GM23338 (cell line): ENCODE measurements at regions not wholly inside any gene's neighbourhood (a gene's known extent, or its start where the extent isn't known, plus 50 kb on each side); places are given as distances from the start of the nearest gene placed in this dataset.

ENCODE experiments used
- ATAC-seq: fragments of 200-7000 bp; cut with Tn5 transposase; 3 replicates; pipeline ENCODE4 v1.9.1; 2020
- DNase-seq: peaks from one replicate; pipeline ENCODE4 v3.0.0-alpha.2; 2015; ENCODE audit warnings: low spot score
- H2AFZ ChIP-seq: fragments of 200-600 bp; sonication (generic); 2 replicates; pipeline ENCODE4 v1.8.0; 2016; ENCODE audit warnings: antibody characterized with exemption, mild to moderate bottlenecking, moderate library complexity
- H3F3A ChIP-seq: fragments of 200-600 bp; sonication (generic); replicated peaks from 2 replicates; pipeline ENCODE4 v1.8.0; 2017; ENCODE audit warnings: antibody characterized with exemption, mixed run types, low read depth
- H3K27ac ChIP-seq: fragments of 200-600 bp; sonication (generic); 2 replicates; pipeline ENCODE4 v1.6.1; 2016; ENCODE audit warnings: low read depth
- H3K27me3 ChIP-seq: fragments of 200-600 bp; sonication (generic); 2 replicates; pipeline ENCODE4 v1.8.0; 2016; ENCODE audit warnings: mild to moderate bottlenecking, mixed run types, moderate library complexity; ENCODE audit not compliant: insufficient read depth
- H3K36me3 ChIP-seq: fragments of 200-600 bp; sonication (generic); 2 replicates; pipeline ENCODE4 v1.8.0; 2016; ENCODE audit warnings: mild to moderate bottlenecking; ENCODE audit not compliant: insufficient read depth
- H3K4me1 ChIP-seq: fragments of 200-600 bp; sonication (generic); 2 replicates; pipeline ENCODE4 v1.8.0; 2016; ENCODE audit warnings: mild to moderate bottlenecking, moderate library complexity; ENCODE audit not compliant: insufficient read depth
- H3K4me2 ChIP-seq: fragments of 200-600 bp; sonication (generic); 2 replicates; pipeline ENCODE4 v1.7.1; 2017; ENCODE audit warnings: mixed run types
- H3K4me3 ChIP-seq: fragments of 200-600 bp; sonication (generic); 2 replicates; pipeline ENCODE4 v1.6.1; 2016; ENCODE audit warnings: mixed run types
- H3K79me2 ChIP-seq: fragments of 200-600 bp; sonication (generic); replicated peaks from 2 replicates; pipeline ENCODE4 v1.8.0; 2017; ENCODE audit warnings: mild to moderate bottlenecking; ENCODE audit not compliant: insufficient read depth
- H3K9me2 ChIP-seq: fragments of 200-600 bp; sonication (generic); 2 replicates; pipeline ENCODE4 v1.8.0; 2017; ENCODE audit not compliant: insufficient read depth
- H4K20me1 ChIP-seq: fragments of 200-600 bp; sonication (generic); replicated peaks from 2 replicates; pipeline ENCODE4 v1.8.0; 2017; ENCODE audit warnings: mild to moderate bottlenecking; ENCODE audit not compliant: insufficient read depth
- H3K27ac Mint-ChIP-seq: 2 replicates; pipeline ENCODE4 v1.8.0; 2020; ENCODE audit warnings: inconsistent platforms, mild to moderate bottlenecking, moderate library complexity, mixed read lengths
- H3K27me3 Mint-ChIP-seq: 3 replicates; pipeline ENCODE4 v1.8.0; 2022; ENCODE audit warnings: low read depth, mild to moderate bottlenecking, moderate library complexity, mixed read lengths, inconsistent platforms; ENCODE audit not compliant: insufficient read depth, poor library complexity
- H3K36me3 Mint-ChIP-seq: 3 replicates; pipeline ENCODE4 v1.8.0; 2021; ENCODE audit warnings: low read depth, mild to moderate bottlenecking, inconsistent platforms, moderate library complexity, mixed read lengths
- H3K4me1 Mint-ChIP-seq: 3 replicates; pipeline ENCODE4 v1.8.0; 2020; ENCODE audit warnings: mild to moderate bottlenecking, inconsistent platforms, mixed read lengths
- H3K4me3 Mint-ChIP-seq: 3 replicates; pipeline ENCODE4 v1.8.0; 2021; ENCODE audit warnings: moderate library complexity, mild to moderate bottlenecking, inconsistent platforms, mixed read lengths
- H3K9me3 Mint-ChIP-seq: 3 replicates; pipeline ENCODE4 v1.8.0; 2020; ENCODE audit warnings: moderate library complexity, mild to moderate bottlenecking, inconsistent platforms, mixed read lengths
- CREB1 ChIP-seq: fragments of 250-450 bp; sonication (Bioruptor Pico); IDR thresholded peaks from 2 replicates; pipeline ENCODE4 v1.5.0; 2020; ENCODE audit warnings: low read depth, mild to moderate bottlenecking, moderate library complexity
- EZH2phosphoT487 ChIP-seq: fragments of 200-600 bp; sonication (generic); IDR thresholded peaks from one replicate; pipeline ENCODE4 v1.8.1; 2018; ENCODE audit warnings: antibody characterized with exemption; ENCODE audit not compliant: unreplicated experiment
- NANOG ChIP-seq: IDR thresholded peaks from 2 replicates; pipeline ENCODE4 v1.6.1; 2016; ENCODE audit warnings: antibody characterized with exemption, borderline replicate concordance
- POLR2AphosphoS5 ChIP-seq: IDR thresholded peaks from 2 replicates; pipeline ENCODE4 v1.6.1; 2016; ENCODE audit warnings: antibody characterized with exemption, low read depth
- STAT1 ChIP-seq: IDR thresholded peaks from one replicate; pipeline ENCODE4 v1.6.1; 2016; ENCODE audit warnings: antibody characterized with exemption; ENCODE audit not compliant: unreplicated experiment
- ZNF114 ChIP-seq: fragments of 250-450 bp; sonication (Bioruptor Pico); IDR thresholded peaks from 2 replicates; pipeline ENCODE4 v1.5.0; 2020; ENCODE audit warnings: mild to moderate bottlenecking, moderate library complexity
- ZNF331 ChIP-seq: fragments of 250-450 bp; sonication (Bioruptor Pico); IDR thresholded peaks from 2 replicates; pipeline ENCODE4 v1.5.0; 2020; ENCODE audit warnings: low read depth, mild to moderate bottlenecking, moderate library complexity
- TF ChIP-seq, protein P1 (sequence below): fragments of 250-450 bp; sonication (Bioruptor Pico); IDR thresholded peaks from 2 replicates; pipeline ENCODE4 v1.5.0; 2020; ENCODE audit warnings: mild to moderate bottlenecking, moderate library complexity
- TF ChIP-seq, protein P2 (sequence below), 2 experiments: fragments of 200-600 bp in 1 of 2; sonication (generic) in 1 of 2; conservative IDR thresholded peaks; 2 replicates each; pipeline versions ENCODE4 v1.5.1 to v1.6.1; 2016 to 2017; ENCODE audit warnings: antibody characterized with exemption in 2 of 2, low read depth in 2 of 2, mild to moderate bottlenecking in 2 of 2, moderate library complexity in 1 of 2
- TF ChIP-seq, protein P3 (sequence below): IDR thresholded peaks from one replicate; pipeline ENCODE4 v1.6.1; 2018; ENCODE audit warnings: antibody characterized with exemption; ENCODE audit not compliant: unreplicated experiment

DNA sequence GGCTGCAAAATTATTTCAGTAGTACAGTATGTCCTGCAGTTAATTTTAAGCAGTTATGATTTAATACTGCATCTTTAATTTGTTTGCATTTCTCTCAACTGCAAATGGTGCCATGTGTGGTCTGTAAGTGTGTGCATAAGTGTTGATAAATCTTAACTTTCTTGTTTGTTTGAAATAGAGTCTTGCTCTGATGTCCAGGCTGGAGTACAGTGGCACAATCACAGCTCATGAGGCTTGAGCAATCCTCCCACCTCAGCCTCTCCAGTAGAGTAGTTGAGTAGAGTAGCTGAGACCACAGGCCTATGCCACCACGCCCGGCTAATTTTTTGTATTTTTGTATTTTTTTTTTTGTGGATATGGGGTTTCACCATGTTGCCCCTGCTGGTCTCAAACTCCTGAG is 322.5 kb upstream of the NR3C2 start:
- Mint-ChIP-seq H3K4me1 (no peaks in the 10 kb centered on the region), H3K4me3 (no peak overlapping the region), H3K27ac (no peak overlapping the region), H3K27me3 (no peaks in the 10 kb centered on the region), H3K9me3 (peaks cover 24% of the 10 kb centered on the region), H3K36me3 (peaks cover 4% of the 10 kb centered on the region; the same call in 1 of the 3 replicates)
- no peaks in the 10 kb centered on the region for H3K79me2 ChIP-seq
- ATAC-seq: no peak
- no peaks in the 10 kb centered on the region for H4K20me1 ChIP-seq
- DNase-seq: no peak
- no peaks in the 10 kb centered on the region for H3K36me3 ChIP-seq
- H3K4me1 ChIP-seq: no peaks in the 10 kb centered on the region
- H3K4me3 ChIP-seq: no peak overlapping the region
- no peak overlapping the region for H2AFZ ChIP-seq
- no peaks in the 10 kb centered on the region for H3F3A ChIP-seq
- H3K4me2 ChIP-seq: no peak overlapping the region
- no peak overlapping the region for H3K27ac ChIP-seq
- no peaks in the 10 kb centered on the region for H3K27me3 ChIP-seq
- TF ChIP-seq POLR2AphosphoS5: no peak
- TF ChIP-seq ZNF331 (CRISPR knock-in tag): no peak
- TF ChIP-seq STAT1: no peak
- TF ChIP-seq, protein P1, sequence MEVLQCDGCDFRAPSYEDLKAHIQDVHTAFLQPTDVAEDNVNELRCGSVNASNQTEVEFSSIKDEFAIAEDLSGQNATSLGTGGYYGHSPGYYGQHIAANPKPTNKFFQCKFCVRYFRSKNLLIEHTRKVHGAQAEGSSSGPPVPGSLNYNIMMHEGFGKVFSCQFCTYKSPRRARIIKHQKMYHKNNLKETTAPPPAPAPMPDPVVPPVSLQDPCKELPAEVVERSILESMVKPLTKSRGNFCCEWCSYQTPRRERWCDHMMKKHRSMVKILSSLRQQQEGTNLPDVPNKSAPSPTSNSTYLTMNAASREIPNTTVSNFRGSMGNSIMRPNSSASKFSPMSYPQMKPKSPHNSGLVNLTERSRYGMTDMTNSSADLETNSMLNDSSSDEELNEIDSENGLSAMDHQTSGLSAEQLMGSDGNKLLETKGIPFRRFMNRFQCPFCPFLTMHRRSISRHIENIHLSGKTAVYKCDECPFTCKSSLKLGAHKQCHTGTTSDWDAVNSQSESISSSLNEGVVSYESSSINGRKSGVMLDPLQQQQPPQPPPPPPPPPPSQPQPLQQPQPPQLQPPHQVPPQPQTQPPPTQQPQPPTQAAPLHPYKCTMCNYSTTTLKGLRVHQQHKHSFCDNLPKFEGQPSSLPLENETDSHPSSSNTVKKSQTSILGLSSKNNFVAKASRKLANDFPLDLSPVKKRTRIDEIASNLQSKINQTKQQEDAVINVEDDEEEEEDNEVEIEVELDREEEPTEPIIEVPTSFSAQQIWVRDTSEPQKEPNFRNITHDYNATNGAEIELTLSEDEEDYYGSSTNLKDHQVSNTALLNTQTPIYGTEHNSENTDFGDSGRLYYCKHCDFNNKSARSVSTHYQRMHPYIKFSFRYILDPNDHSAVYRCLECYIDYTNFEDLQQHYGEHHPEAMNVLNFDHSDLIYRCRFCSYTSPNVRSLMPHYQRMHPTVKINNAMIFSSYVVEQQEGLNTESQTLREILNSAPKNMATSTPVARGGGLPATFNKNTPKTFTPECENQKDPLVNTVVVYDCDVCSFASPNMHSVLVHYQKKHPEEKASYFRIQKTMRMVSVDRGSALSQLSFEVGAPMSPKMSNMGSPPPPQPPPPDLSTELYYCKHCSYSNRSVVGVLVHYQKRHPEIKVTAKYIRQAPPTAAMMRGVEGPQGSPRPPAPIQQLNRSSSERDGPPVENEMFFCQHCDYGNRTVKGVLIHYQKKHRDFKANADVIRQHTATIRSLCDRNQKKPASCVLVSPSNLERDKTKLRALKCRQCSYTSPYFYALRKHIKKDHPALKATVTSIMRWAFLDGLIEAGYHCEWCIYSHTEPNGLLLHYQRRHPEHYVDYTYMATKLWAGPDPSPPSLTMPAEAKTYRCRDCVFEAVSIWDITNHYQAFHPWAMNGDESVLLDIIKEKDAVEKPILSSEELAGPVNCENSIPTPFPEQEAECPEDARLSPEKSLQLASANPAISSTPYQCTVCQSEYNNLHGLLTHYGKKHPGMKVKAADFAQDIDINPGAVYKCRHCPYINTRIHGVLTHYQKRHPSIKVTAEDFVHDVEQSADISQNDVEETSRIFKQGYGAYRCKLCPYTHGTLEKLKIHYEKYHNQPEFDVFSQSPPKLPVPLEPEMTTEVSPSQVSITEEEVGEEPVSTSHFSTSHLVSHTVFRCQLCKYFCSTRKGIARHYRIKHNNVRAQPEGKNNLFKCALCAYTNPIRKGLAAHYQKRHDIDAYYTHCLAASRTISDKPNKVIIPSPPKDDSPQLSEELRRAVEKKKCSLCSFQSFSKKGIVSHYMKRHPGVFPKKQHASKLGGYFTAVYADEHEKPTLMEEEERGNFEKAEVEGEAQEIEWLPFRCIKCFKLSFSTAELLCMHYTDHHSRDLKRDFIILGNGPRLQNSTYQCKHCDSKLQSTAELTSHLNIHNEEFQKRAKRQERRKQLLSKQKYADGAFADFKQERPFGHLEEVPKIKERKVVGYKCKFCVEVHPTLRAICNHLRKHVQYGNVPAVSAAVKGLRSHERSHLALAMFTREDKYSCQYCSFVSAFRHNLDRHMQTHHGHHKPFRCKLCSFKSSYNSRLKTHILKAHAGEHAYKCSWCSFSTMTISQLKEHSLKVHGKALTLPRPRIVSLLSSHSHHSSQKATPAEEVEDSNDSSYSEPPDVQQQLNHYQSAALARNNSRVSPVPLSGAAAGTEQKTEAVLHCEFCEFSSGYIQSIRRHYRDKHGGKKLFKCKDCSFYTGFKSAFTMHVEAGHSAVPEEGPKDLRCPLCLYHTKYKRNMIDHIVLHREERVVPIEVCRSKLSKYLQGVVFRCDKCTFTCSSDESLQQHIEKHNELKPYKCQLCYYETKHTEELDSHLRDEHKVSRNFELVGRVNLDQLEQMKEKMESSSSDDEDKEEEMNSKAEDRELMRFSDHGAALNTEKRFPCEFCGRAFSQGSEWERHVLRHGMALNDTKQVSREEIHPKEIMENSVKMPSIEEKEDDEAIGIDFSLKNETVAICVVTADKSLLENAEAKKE: no peak
- no peak for TF ChIP-seq CREB1 (CRISPR knock-in tag)
- H3K9me2 ChIP-seq: peaks cover 11% of the 10 kb centered on the region; the same call in 1 of the 2 replicates

DNA sequence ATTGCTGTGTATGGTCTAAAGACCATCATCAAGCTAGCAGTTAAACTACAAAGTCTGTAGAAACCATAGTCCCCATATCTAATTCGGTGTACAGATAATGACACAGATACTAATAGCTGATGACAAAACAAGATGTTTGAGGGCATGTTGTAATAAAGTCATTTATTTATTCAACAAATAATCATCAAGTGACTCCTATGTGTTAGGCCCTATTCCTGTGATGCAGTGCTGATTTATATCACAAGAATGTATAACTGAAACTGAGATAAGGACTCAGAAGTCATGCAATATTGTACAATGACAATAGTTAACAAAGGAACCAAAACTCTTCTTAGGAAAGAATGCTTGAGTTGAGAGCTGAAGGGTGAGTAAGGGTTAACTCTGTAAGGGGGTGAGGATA is 315.0 kb upstream of the NR3C2 start:
- DNase-seq (no peak), ATAC-seq (no peak)
- Mint-ChIP-seq H3K4me3 (no peak overlapping the region), H3K27ac (no peak overlapping the region), H3K27me3 (no peaks in the 10 kb centered on the region), H3K9me3 (peaks cover 26% of the 10 kb centered on the region), H3K36me3 (peaks cover 6% of the 10 kb centered on the region; the same call in 1 of the 3 replicates), H3K4me1 (no peaks in the 10 kb centered on the region)
- Histone ChIP-seq H3K27ac (no peak overlapping the region), H3K27me3 (no peaks in the 10 kb centered on the region), H4K20me1 (no peaks in the 10 kb centered on the region), H2AFZ (no peak overlapping the region), H3K9me2 (peaks cover 3% of the 10 kb centered on the region; the same call in 1 of the 2 replicates), H3K4me1 (no peaks in the 10 kb centered on the region), H3F3A (no peaks in the 10 kb centered on the region), H3K4me2 (no peak overlapping the region), H3K36me3 (no peaks in the 10 kb centered on the region), H3K79me2 (no peaks in the 10 kb centered on the region), H3K4me3 (no peak overlapping the region)
- TF ChIP-seq CREB1 (CRISPR knock-in tag): no peak
- TF ChIP-seq STAT1: no peak
- TF ChIP-seq ZNF114 (CRISPR knock-in tag): no peak
- no peak for TF ChIP-seq ZNF331 (CRISPR knock-in tag)
- no peak for TF ChIP-seq NANOG
- TF ChIP-seq EZH2phosphoT487: no peak
- TF ChIP-seq, protein P2, sequence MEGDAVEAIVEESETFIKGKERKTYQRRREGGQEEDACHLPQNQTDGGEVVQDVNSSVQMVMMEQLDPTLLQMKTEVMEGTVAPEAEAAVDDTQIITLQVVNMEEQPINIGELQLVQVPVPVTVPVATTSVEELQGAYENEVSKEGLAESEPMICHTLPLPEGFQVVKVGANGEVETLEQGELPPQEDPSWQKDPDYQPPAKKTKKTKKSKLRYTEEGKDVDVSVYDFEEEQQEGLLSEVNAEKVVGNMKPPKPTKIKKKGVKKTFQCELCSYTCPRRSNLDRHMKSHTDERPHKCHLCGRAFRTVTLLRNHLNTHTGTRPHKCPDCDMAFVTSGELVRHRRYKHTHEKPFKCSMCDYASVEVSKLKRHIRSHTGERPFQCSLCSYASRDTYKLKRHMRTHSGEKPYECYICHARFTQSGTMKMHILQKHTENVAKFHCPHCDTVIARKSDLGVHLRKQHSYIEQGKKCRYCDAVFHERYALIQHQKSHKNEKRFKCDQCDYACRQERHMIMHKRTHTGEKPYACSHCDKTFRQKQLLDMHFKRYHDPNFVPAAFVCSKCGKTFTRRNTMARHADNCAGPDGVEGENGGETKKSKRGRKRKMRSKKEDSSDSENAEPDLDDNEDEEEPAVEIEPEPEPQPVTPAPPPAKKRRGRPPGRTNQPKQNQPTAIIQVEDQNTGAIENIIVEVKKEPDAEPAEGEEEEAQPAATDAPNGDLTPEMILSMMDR (conservative IDR thresholded peaks at IDR 0.05; ENCODE audit: low read depth in 2 of 2): no peak
- TF ChIP-seq, protein P3, sequence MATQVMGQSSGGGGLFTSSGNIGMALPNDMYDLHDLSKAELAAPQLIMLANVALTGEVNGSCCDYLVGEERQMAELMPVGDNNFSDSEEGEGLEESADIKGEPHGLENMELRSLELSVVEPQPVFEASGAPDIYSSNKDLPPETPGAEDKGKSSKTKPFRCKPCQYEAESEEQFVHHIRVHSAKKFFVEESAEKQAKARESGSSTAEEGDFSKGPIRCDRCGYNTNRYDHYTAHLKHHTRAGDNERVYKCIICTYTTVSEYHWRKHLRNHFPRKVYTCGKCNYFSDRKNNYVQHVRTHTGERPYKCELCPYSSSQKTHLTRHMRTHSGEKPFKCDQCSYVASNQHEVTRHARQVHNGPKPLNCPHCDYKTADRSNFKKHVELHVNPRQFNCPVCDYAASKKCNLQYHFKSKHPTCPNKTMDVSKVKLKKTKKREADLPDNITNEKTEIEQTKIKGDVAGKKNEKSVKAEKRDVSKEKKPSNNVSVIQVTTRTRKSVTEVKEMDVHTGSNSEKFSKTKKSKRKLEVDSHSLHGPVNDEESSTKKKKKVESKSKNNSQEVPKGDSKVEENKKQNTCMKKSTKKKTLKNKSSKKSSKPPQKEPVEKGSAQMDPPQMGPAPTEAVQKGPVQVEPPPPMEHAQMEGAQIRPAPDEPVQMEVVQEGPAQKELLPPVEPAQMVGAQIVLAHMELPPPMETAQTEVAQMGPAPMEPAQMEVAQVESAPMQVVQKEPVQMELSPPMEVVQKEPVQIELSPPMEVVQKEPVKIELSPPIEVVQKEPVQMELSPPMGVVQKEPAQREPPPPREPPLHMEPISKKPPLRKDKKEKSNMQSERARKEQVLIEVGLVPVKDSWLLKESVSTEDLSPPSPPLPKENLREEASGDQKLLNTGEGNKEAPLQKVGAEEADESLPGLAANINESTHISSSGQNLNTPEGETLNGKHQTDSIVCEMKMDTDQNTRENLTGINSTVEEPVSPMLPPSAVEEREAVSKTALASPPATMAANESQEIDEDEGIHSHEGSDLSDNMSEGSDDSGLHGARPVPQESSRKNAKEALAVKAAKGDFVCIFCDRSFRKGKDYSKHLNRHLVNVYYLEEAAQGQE: no peak
